ENCODE measurements at regions not wholly inside any gene's neighbourhood (a gene's known extent, or its start where the extent isn't known, plus 50 kb on each side); places are given as distances from the start of the nearest gene placed in this dataset.

DNA sequence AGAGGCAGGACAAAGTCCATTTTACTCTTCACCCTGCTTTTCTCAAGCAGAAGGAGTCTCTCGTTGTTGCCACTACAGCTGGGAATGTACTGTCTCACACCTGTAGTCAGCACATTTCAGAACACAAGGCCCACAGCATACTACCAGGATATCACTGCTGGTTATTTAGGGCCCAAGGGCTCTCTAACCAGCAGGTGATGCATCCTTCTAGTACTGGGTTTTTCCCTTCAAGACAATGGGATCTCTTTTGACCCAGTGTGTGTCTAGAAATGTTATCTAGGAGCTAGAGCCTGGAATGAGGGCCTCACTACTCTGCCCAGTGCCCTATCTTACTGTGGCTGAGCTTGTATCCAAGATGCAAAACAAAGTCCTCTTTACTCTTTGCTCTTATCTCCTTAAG is 235.1 kb upstream of the PRR16 start:
- TF ChIP-seq, protein P1, sequence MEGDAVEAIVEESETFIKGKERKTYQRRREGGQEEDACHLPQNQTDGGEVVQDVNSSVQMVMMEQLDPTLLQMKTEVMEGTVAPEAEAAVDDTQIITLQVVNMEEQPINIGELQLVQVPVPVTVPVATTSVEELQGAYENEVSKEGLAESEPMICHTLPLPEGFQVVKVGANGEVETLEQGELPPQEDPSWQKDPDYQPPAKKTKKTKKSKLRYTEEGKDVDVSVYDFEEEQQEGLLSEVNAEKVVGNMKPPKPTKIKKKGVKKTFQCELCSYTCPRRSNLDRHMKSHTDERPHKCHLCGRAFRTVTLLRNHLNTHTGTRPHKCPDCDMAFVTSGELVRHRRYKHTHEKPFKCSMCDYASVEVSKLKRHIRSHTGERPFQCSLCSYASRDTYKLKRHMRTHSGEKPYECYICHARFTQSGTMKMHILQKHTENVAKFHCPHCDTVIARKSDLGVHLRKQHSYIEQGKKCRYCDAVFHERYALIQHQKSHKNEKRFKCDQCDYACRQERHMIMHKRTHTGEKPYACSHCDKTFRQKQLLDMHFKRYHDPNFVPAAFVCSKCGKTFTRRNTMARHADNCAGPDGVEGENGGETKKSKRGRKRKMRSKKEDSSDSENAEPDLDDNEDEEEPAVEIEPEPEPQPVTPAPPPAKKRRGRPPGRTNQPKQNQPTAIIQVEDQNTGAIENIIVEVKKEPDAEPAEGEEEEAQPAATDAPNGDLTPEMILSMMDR (IDR thresholded peaks at IDR 0.05), result no peak
- TF ChIP-seq POLR2A (IDR thresholded peaks at IDR 0.05), result no peak

All from uterus (tissue), 2 donors.